Fibroblast of pulmonary artery (primary cell): ENCODE measurements at regions not wholly inside any gene's neighbourhood (a gene's known extent, or its start where the extent isn't known, plus 50 kb on each side); places are given as distances from the start of the nearest gene placed in this dataset.

Experiments used
- DNase-seq: peaks from one replicate; pipeline ENCODE4 v3.0.0-alpha.2; 2010; ENCODE audit warnings: low read depth
- H3K4me3 ChIP-seq: replicated peaks from 2 replicates; pipeline ENCODE4 v1.5.1; 2011; ENCODE audit warnings: low read depth, mild to moderate bottlenecking, control low read depth, low read length, moderate library complexity
- TF ChIP-seq, protein P1 (sequence below): IDR thresholded peaks from 2 replicates; pipeline ENCODE4 v1.5.1; 2011; ENCODE audit warnings: mild to moderate bottlenecking, control low read depth, low read length, inconsistent platforms; ENCODE audit errors: missing control alignments

DNA sequence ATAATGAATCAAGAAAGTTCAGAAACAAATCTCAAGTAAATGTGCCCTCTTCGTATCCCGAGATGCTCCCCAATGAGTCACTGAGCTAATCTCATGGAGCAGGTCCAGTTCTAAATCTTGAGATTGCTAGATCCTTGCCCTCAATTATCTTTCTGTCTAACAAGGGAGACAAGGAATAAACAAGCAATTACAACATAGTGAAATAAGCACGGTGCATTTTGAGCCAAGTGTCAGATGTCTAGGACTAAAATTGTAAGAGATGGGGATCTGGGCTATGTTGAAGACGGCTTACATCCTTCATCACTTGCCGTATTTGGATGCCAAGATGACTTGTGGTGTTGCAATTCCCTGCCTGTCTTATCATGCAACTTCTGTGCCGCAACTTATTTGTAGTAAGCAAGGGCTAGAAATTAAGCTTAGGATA is 56.5 kb upstream of the ADGRF1 start:
- peak; percentile 96 for DNase-seq
- TF ChIP-seq, protein P1, sequence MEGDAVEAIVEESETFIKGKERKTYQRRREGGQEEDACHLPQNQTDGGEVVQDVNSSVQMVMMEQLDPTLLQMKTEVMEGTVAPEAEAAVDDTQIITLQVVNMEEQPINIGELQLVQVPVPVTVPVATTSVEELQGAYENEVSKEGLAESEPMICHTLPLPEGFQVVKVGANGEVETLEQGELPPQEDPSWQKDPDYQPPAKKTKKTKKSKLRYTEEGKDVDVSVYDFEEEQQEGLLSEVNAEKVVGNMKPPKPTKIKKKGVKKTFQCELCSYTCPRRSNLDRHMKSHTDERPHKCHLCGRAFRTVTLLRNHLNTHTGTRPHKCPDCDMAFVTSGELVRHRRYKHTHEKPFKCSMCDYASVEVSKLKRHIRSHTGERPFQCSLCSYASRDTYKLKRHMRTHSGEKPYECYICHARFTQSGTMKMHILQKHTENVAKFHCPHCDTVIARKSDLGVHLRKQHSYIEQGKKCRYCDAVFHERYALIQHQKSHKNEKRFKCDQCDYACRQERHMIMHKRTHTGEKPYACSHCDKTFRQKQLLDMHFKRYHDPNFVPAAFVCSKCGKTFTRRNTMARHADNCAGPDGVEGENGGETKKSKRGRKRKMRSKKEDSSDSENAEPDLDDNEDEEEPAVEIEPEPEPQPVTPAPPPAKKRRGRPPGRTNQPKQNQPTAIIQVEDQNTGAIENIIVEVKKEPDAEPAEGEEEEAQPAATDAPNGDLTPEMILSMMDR = no peak
- no peak overlapping the region for H3K4me3 ChIP-seq

GRCh38 chr6:47097092-47097945 is 55.2 kb upstream of the ADGRF1 start:
- H3K4me3 ChIP-seq = no peak overlapping the region
- DNase-seq = peak; percentile 90
- TF ChIP-seq, protein P1 = peak; percentile 77

DNA sequence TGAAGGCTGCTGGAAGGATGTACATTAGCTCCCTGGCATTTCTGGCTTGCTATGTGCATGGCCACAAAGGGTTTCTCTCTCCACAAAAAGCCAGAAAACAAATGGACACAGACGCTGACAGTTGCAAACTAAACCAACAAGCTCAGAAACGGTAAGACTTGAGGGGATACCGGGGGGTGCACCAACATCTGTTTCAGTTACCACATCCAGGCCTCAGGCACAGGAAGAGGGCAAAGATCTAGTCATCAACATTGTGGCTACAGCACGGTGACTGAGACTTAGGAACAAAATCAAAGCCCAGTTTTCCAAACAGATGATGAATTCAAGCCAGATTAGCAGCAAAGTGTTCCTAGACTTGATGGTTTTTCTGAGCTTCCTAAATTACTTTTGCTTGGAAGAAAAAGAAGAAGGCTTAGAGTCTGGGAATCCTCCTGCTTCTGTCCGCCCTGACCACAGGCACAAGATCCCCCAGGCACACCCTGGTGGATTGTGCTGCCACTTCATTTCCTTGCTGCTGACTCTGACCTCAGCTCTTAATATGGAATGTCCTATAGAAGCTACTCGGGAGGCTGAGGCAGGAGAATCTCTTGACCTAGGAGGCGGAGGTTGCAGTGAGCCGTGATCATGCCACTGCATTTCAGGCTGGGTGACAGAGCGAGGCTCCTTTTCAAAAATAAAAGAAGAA is 54.2 kb upstream of the ADGRF1 start:
- no peak for DNase-seq
- TF ChIP-seq, protein P1 = no peak
- no peak overlapping the region for H3K4me3 ChIP-seq

- TF ChIP-seq, protein P1 = no peak
Observed at GRCh38 chr6:47094241-47094925, 52.3 kb upstream of the ADGRF1 start.

DNA sequence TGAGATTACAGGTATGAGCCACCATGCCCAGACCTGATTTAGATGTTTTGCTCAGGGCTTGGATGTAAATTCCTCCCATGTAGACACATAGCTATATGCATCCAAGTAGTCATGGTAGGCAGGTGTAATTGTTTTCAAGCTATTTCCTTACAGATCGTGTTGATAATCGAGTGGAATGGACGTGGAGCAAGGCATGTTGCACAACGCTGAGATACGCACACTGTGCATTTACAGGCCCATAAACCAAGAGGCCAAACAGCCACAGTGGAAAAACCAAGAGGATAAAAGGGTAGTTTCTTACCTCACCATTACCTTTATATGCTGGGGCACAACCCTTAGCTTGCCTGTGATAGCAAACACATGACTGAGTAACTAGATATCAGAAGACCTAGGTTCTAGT is 51.0 kb upstream of the ADGRF1 start:
- TF ChIP-seq, protein P1 = no peak

More at GRCh38 chr6:47094241-47094925, 52.3 kb upstream of the ADGRF1 start:
- DNase-seq = peak; percentile 44
- no peak overlapping the region for H3K4me3 ChIP-seq

DNA sequence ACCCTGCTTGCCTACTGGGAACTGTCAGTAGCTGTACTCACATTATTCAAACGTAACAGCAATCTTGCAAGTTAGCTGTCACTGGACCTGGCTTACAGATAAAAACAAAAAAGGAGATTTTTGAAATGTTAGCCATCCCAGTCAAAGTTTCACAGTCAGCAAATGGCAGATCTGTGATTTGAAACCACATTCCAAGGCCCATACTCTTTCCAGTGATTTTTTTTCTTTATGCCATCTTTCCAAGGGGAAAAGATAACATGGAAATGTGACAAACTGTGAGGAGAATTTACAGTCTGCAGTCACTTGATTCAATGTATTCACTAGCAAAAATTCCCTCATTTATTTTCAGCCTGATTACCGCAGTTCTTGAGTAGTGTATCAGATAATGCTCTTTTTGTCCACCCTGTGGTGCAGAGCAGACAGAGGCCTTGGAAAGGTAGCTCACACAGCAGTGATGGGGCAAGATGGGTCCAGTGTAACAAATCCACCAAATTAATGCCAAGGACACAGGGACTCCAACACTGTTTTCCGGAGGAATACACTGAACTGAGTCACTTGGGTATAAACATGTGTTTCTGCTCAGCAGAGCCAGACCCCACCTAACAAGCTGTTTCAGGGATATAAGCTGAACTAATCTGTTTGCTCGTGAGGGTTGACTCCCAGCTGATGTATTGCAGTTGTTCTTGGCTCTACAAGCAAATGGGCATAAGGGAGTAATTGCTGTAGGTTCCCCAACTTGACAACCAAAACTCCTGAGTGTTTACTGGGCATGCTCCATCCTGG is 49.9 kb upstream of the ADGRF1 start:
- H3K4me3 ChIP-seq = no peak overlapping the region
- peak; percentile 48 for DNase-seq
- TF ChIP-seq, protein P1 = no peak

More for the DNA sequence above, 51.0 kb upstream of the ADGRF1 start:
- no peak for DNase-seq
- no peak overlapping the region for H3K4me3 ChIP-seq
